PC-3 (cell line): ENCODE measurements at regions not wholly inside any gene's neighbourhood (a gene's known extent, or its start where the extent isn't known, plus 50 kb on each side); places are given as distances from the start of the nearest gene placed in this dataset.
A peak's percentile ranks its signal among the peaks of the same experiment; 100 is the strongest.

Source experiments
- ATAC-seq: fragments of 200-7000 bp; cut with Tn5 transposase; 2 replicates; pipeline ENCODE4 v1.9.1; 2020; ENCODE audit warnings: mild to moderate bottlenecking, moderate library complexity
- BruUV-seq: library from RNA; stranded (reverse); fragments of 400-500 nt; replicated peaks from 2 replicates; lab custom pipeline; 2021; lab: Mats Ljungman, UMichigan
- CTCF ChIA-PET: fragments of 300-600 bp; sonication (Branson Sonifier 250); formaldehyde crosslinking; loops from one replicate; lab custom pipeline; 2022; ENCODE audit warnings: antibody characterized with exemption; lab: Charles Lee
- POLR2A ChIA-PET: fragments of 300-600 bp; sonication (Branson Sonifier 250); formaldehyde crosslinking; loops from one replicate; lab custom pipeline; 2022; ENCODE audit warnings: antibody characterized with exemption; ENCODE audit not compliant: unreplicated experiment; lab: Charles Lee
- DNase-seq: peaks from one replicate; pipeline ENCODE4 v3.0.0-alpha.2; 2015
- H2AFZ ChIP-seq: fragments of 300-600 bp; sonication (generic); 2 replicates; pipeline ENCODE4 v1.6.0; 2016; ENCODE audit warnings: antibody characterized with exemption, low read length
- H3F3A ChIP-seq: fragments of 300-600 bp; sonication (generic); one replicate; pipeline ENCODE4 v1.6.0; 2017; ENCODE audit warnings: antibody characterized with exemption, low read length, control low read depth, mild to moderate bottlenecking; ENCODE audit not compliant: unreplicated experiment
- H3K27ac ChIP-seq: fragments of 300-600 bp; sonication (generic); 2 replicates; pipeline ENCODE4 v1.5.1; 2016; ENCODE audit warnings: mild to moderate bottlenecking, low read length
- H3K27me3 ChIP-seq: fragments of 300-600 bp; sonication (generic); 2 replicates; pipeline ENCODE4 v1.6.1; 2016; ENCODE audit warnings: low read length, mixed read lengths
- H3K36me3 ChIP-seq: fragments of 300-600 bp; sonication (generic); 2 replicates; pipeline ENCODE4 v1.6.1; 2016; ENCODE audit warnings: low read depth, mixed run types, low read length, mixed read lengths
- H3K4me1 ChIP-seq: fragments of 300-600 bp; sonication (generic); 2 replicates; pipeline ENCODE4 v1.5.1; 2016; ENCODE audit warnings: low read length; ENCODE audit not compliant: insufficient read depth
- H3K4me2 ChIP-seq: fragments of 300-600 bp; sonication (generic); 2 replicates; pipeline ENCODE4 v1.6.0; 2016; ENCODE audit warnings: low read length
- H3K4me3 ChIP-seq: fragments of 300-600 bp; sonication (generic); 2 replicates; pipeline ENCODE4 v1.5.1; 2016; ENCODE audit warnings: mild to moderate bottlenecking, low read length, mixed read lengths
- H3K79me2 ChIP-seq: fragments of 300-600 bp; sonication (generic); 2 replicates; pipeline ENCODE4 v1.6.1; 2017; ENCODE audit warnings: low read length, mixed read lengths
- H3K9ac ChIP-seq: fragments of 300-600 bp; sonication (generic); 2 replicates; pipeline ENCODE4 v1.6.0; 2016; ENCODE audit warnings: mild to moderate bottlenecking, low read length
- H3K9me2 ChIP-seq: fragments of 300-600 bp; sonication (generic); replicated peaks from 2 replicates; pipeline ENCODE4 v1.6.1; 2016; ENCODE audit warnings: mixed run types, low read length, mixed read lengths
- H3K9me3 ChIP-seq: fragments of 300-600 bp; sonication (generic); 2 replicates; pipeline ENCODE4 v1.6.1; 2016; ENCODE audit warnings: low read length, mixed read lengths
- H4K20me1 ChIP-seq: fragments of 300-600 bp; sonication (generic); 2 replicates; pipeline ENCODE4 v1.6.1; 2016; ENCODE audit warnings: low read length, mixed read lengths
- CTCF ChIP-seq: fragments of 300-600 bp; sonication (generic); conservative IDR thresholded peaks from 2 replicates; pipeline ENCODE4 v1.5.1; 2017; ENCODE audit warnings: antibody characterized with exemption, low read depth, mild to moderate bottlenecking, low read length
- EZH2 ChIP-seq: fragments of 300-600 bp; sonication (generic); IDR thresholded peaks from one replicate; pipeline ENCODE4 v1.6.1; 2017; ENCODE audit warnings: antibody characterized with exemption, mild to moderate bottlenecking, low read length; ENCODE audit not compliant: unreplicated experiment
- EZH2phosphoT487 ChIP-seq: fragments of 300-600 bp; sonication (generic); IDR thresholded peaks from 2 replicates; pipeline ENCODE4 v1.6.1; 2018; ENCODE audit warnings: mild to moderate bottlenecking, antibody characterized with exemption, low read length, borderline replicate concordance
- intact Hi-C: fragments of 100-400 bp; cut with micrococcal nuclease; formaldehyde crosslinking; loops from 2 replicates; pipeline ENCODE4 v1.9.0; 2023

- Histone ChIP-seq H3K79me2 (no peaks in the 10 kb centered on the region), H3K36me3 (no peaks in the 10 kb centered on the region), H3F3A (no peaks in the 10 kb centered on the region), H4K20me1 (no peaks in the 10 kb centered on the region), H3K27me3 (no peaks in the 10 kb centered on the region), H3K9me3 (no peaks in the 10 kb centered on the region), H3K9me2 (no peaks in the 10 kb centered on the region), H3K27ac (no peak overlapping the region), H2AFZ (no peak overlapping the region), H3K9ac (no peak overlapping the region), H3K4me3 (no peak overlapping the region), H3K4me2 (no peak overlapping the region), H3K4me1 (no peaks in the 10 kb centered on the region)
- POLR2A ChIA-PET = no interaction called here
- DNase-seq (no peak), ATAC-seq (no peak)
- BruUV-seq = no TSS peak
- intact Hi-C loops = no loop called here
- CTCF ChIA-PET = no interaction called here
- TF ChIP-seq EZH2 = no peak
- no peak for TF ChIP-seq CTCF
- no peak for TF ChIP-seq EZH2phosphoT487
These were observed 259.2 kb downstream of the CDH10 start for GRCh38 chr5:24385617-24386016.

DNA sequence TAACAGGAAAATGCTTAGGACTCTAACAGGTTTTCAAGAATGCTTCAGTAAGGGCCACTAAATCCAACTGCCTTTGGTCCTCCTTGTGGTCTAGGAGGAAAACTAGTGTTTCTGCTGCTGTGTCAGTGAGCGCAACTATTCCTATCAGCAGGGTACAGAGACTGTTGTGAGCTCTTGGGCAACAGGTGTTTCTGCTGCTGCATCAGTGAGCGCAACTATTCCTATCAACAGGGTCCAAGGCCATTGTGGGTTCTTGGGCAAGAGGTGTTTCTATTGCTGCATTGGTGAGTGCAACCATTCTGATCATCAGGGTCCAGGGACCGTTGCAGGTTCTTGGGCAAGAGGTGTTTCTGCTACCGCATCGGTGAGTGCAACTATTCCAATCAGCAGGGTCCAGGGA lies 256.3 kb downstream of the CDH10 start:
- POLR2A ChIA-PET = no interaction called here
- Histone ChIP-seq H4K20me1 (no peaks in the 10 kb centered on the region), H3K27me3 (no peaks in the 10 kb centered on the region), H3K9ac (no peak overlapping the region), H3K36me3 (no peaks in the 10 kb centered on the region), H3K27ac (no peak overlapping the region), H3K79me2 (no peaks in the 10 kb centered on the region), H3K4me2 (no peak overlapping the region), H3K9me3 (no peaks in the 10 kb centered on the region), H3K4me3 (no peak overlapping the region), H3K9me2 (no peaks in the 10 kb centered on the region), H2AFZ (no peak overlapping the region), H3F3A (no peaks in the 10 kb centered on the region), H3K4me1 (no peaks in the 10 kb centered on the region)
- intact Hi-C loops = no loop called here
- DNase-seq (no peak), ATAC-seq (no peak)
- no TSS peak for BruUV-seq
- CTCF ChIA-PET = no interaction called here
- TF ChIP-seq CTCF (no peak), EZH2phosphoT487 (no peak), EZH2 (no peak)

GRCh38 chr5:24389968-24390367 lies 254.8 kb downstream of the CDH10 start:
- no peaks in the 10 kb centered on the region for H3K79me2 ChIP-seq
- H3K27me3 ChIP-seq = no peaks in the 10 kb centered on the region
- intact Hi-C loops = no loop called here
- POLR2A ChIA-PET = no interaction called here
- no peak overlapping the region for H3K9ac ChIP-seq
- H3K27ac ChIP-seq = no peak overlapping the region
- H3K4me3 ChIP-seq = no peak overlapping the region
- H3F3A ChIP-seq = no peaks in the 10 kb centered on the region
- no peaks in the 10 kb centered on the region for H3K36me3 ChIP-seq
- no peak for ATAC-seq
- no peak for TF ChIP-seq EZH2phosphoT487
- no peak for TF ChIP-seq CTCF
- TF ChIP-seq EZH2 = no peak
- no peaks in the 10 kb centered on the region for H3K9me3 ChIP-seq
- H2AFZ ChIP-seq = no peak overlapping the region
- CTCF ChIA-PET = no interaction called here
- H3K9me2 ChIP-seq = no peaks in the 10 kb centered on the region
- H4K20me1 ChIP-seq = no peaks in the 10 kb centered on the region
- peak; percentile 6 for DNase-seq
- H3K4me2 ChIP-seq = no peak overlapping the region
- H3K4me1 ChIP-seq = no peaks in the 10 kb centered on the region
- no TSS peak for BruUV-seq
